Neuronal stem cell (in vitro differentiated cells): ENCODE measurements at regions not wholly inside any gene's neighbourhood (a gene's known extent, or its start where the extent isn't known, plus 50 kb on each side); places are given as distances from the start of the nearest gene placed in this dataset.

ENCODE experiments used
- DNase-seq: peaks from one replicate; pipeline ENCODE4 v3.0.0-alpha.2; 2013; ENCODE audit warnings: low spot score
- H2AFZ ChIP-seq: one replicate; pipeline ENCODE4 v1.6.1; 2013; ENCODE audit warnings: mild to moderate bottlenecking, low read length, inconsistent platforms
- H2AK5ac ChIP-seq: 2 replicates; pipeline ENCODE4 v1.6.1; 2013; ENCODE audit warnings: low read depth, mild to moderate bottlenecking, inconsistent platforms, low read length, moderate library complexity, mixed read lengths
- H2BK120ac ChIP-seq: 2 replicates; pipeline ENCODE4 v1.6.1; 2013; ENCODE audit warnings: low read depth, mild to moderate bottlenecking, inconsistent platforms, low read length, moderate library complexity, mixed read lengths
- H2BK12ac ChIP-seq: one replicate; pipeline ENCODE4 v1.6.1; 2013; ENCODE audit warnings: low read length, inconsistent platforms
- H2BK15ac ChIP-seq: 2 replicates; pipeline ENCODE4 v1.6.1; 2013; ENCODE audit warnings: mild to moderate bottlenecking, low read length, inconsistent platforms, mixed read lengths
- H2BK5ac ChIP-seq: one replicate; pipeline ENCODE4 v1.6.1; 2013; ENCODE audit warnings: inconsistent platforms, mild to moderate bottlenecking, low read length, moderate library complexity
- H3K14ac ChIP-seq: one replicate; pipeline ENCODE4 v1.6.1; 2013; ENCODE audit warnings: low read length, inconsistent platforms
- H3K18ac ChIP-seq: 2 replicates; pipeline ENCODE4 v1.6.1; 2013; ENCODE audit warnings: low read length, inconsistent platforms
- H3K23ac ChIP-seq: 2 replicates; pipeline ENCODE4 v1.6.1; 2013; ENCODE audit warnings: low read depth, mild to moderate bottlenecking, mixed read lengths, low read length, inconsistent platforms; ENCODE audit not compliant: poor library complexity
- H3K27ac ChIP-seq: replicated peaks from 3 replicates; pipeline ENCODE4 v1.5.1; 2013; ENCODE audit warnings: low read length, inconsistent platforms
- H3K27me3 ChIP-seq, 3 experiments: 2 replicates each; pipeline ENCODE4 v1.6.1; 2013; ENCODE audit warnings: low read length in 3 of 3, mild to moderate bottlenecking in 2 of 3, inconsistent platforms in 1 of 3, low read depth in 1 of 3, mixed read lengths in 1 of 3, moderate library complexity in 1 of 3; ENCODE audit not compliant: control insufficient read depth in 3 of 3, insufficient read depth in 3 of 3
- H3K36me3 ChIP-seq, 2 donors: replicated peaks in 1 of 2; 2 replicates each; pipeline ENCODE4 v1.6.1; 2013; ENCODE audit warnings: low read length in 2 of 2; ENCODE audit not compliant: control insufficient read depth in 2 of 2, insufficient read depth in 2 of 2
- H3K4ac ChIP-seq: 2 replicates; pipeline ENCODE4 v1.6.1; 2013; ENCODE audit warnings: inconsistent platforms, mild to moderate bottlenecking, low read length, moderate library complexity
- H3K4me1 ChIP-seq, 2 donors: 1 replicate in 1 of 2; 2 replicates in 1 of 2; pipeline ENCODE4 v1.6.1; 2013; ENCODE audit warnings: low read length in 2 of 2, low read depth in 1 of 2; ENCODE audit not compliant: control insufficient read depth in 2 of 2, insufficient read depth in 1 of 2
- H3K4me2 ChIP-seq: one replicate; pipeline ENCODE4 v1.6.1; 2013; ENCODE audit warnings: mild to moderate bottlenecking, low read length, inconsistent platforms; ENCODE audit not compliant: insufficient read depth, poor library complexity, severe bottlenecking
- H3K4me3 ChIP-seq, 2 donors: 2 replicates each; pipeline ENCODE4 v1.5.1; 2013; ENCODE audit warnings: low read length in 2 of 2, mild to moderate bottlenecking in 2 of 2, inconsistent platforms in 1 of 2, moderate library complexity in 1 of 2
- H3K79me1 ChIP-seq: one replicate; pipeline ENCODE4 v1.6.1; 2013; ENCODE audit warnings: low read depth, mild to moderate bottlenecking, inconsistent platforms, low read length, moderate library complexity
- H3K9ac ChIP-seq: one replicate; pipeline ENCODE4 v1.6.1; 2013; ENCODE audit warnings: mild to moderate bottlenecking, low read depth, low read length, inconsistent platforms; ENCODE audit not compliant: poor library complexity
- H3K9me3 ChIP-seq, 2 donors: replicated peaks in 1 of 2; 2 replicates each; pipeline versions ENCODE3 to v1.6.1; 2013; ENCODE audit warnings: low read length in 2 of 2, mild to moderate bottlenecking in 2 of 2, inconsistent platforms in 1 of 2, low read depth in 1 of 2, mixed read lengths in 1 of 2, moderate library complexity in 1 of 2; ENCODE audit not compliant: control insufficient read depth in 2 of 2, insufficient read depth in 1 of 2
- H4K8ac ChIP-seq: one replicate; pipeline ENCODE4 v1.6.1; 2013; ENCODE audit warnings: low read depth, mild to moderate bottlenecking, inconsistent platforms, low read length, moderate library complexity
- H4K91ac ChIP-seq: one replicate; pipeline ENCODE4 v1.6.1; 2013; ENCODE audit warnings: low read length, low read depth, mild to moderate bottlenecking, inconsistent platforms; ENCODE audit not compliant: poor library complexity
- WGBS, 2 donors: extraction: QIAGEN DNeasy Blood & Tissue Kit; methylation state at CpG; one replicate each; pipeline ENCODE4 v1.1.7; 2013; ENCODE audit warnings: missing lambda C conversion rate in 2 of 2, mixed read lengths in 1 of 2; ENCODE audit not compliant: insufficient read length in 2 of 2, insufficient replicate concordance in 1 of 2; ENCODE audit errors: extremely low coverage in 2 of 2; 5-methylcytosine and 5-hydroxymethylcytosine counted together

- Histone ChIP-seq H3K27me3 (no peaks in the 10 kb centered on the region), H3K9me3 (peaks cover 0 to 2% of the 10 kb centered on the region in 2 donors), H4K8ac (no peak overlapping the region), H2AFZ (no peak overlapping the region), H3K4me2 (no peak overlapping the region), H3K18ac (peak overlapping the region; percentile 49), H3K36me3 (no peaks in the 10 kb centered on the region), H3K4me3 (peak overlapping the region in 1 of 2 donors; percentile 66), H2BK120ac (no peak overlapping the region), H3K79me1 (no peaks in the 10 kb centered on the region), H2BK15ac (no peak overlapping the region), H3K14ac (peak overlapping the region; percentile 76), H2AK5ac (no peak overlapping the region), H4K91ac (no peak overlapping the region), H3K9ac (peak overlapping the region; percentile 61), H3K23ac (no peak overlapping the region), H3K27ac (no peak overlapping the region), H3K4me1 (peaks cover 0 to 2% of the 10 kb centered on the region in 2 donors), H2BK5ac (no peak overlapping the region), H3K4ac (peak overlapping the region; percentile 95), H2BK12ac (peak overlapping the region; percentile 66)
- no peak for DNase-seq
- no CpG with 5 or more reads among the region's 14 CpGs for WGBS, 2 donors
Measured at GRCh38 chr16:66260522-66261254, 105.8 kb upstream of the CDH5 start.

GRCh38 chr16:66258916-66259845 lies 107.3 kb upstream of the CDH5 start:
- no CpG with 5 or more reads among the region's 6 CpGs for whole genome bisulfite sequencing, 2 donors

GRCh38 chr16:66256919-66257318 lies 109.6 kb upstream of the CDH5 start:
- H3K27me3 ChIP-seq = no peaks in the 10 kb centered on the region
- no peak overlapping the region for H4K91ac ChIP-seq
- no peak overlapping the region for H3K23ac ChIP-seq
- H2BK12ac ChIP-seq = no peak overlapping the region
- H3K4ac ChIP-seq = no peak overlapping the region
- no peak overlapping the region for H3K27ac ChIP-seq
- H2BK5ac ChIP-seq = no peak overlapping the region
- H3K18ac ChIP-seq = no peak overlapping the region
- no peak overlapping the region for H4K8ac ChIP-seq
- no peak overlapping the region for H3K4me2 ChIP-seq
- no peak overlapping the region for H2BK15ac ChIP-seq
- no CpG with 5 or more reads among the region's 1 CpG for WGBS, 2 donors
- no peaks in the 10 kb centered on the region for H3K79me1 ChIP-seq
- no peak overlapping the region for H3K9ac ChIP-seq
- no peak for DNase-seq
- no peak overlapping the region for H3K14ac ChIP-seq
- peaks cover 0 to 2% of the 10 kb centered on the region in 2 donors for H3K9me3 ChIP-seq
- H2AK5ac ChIP-seq = no peak overlapping the region
- H2BK120ac ChIP-seq = no peak overlapping the region
- no peak overlapping the region for H3K4me3 ChIP-seq
- no peaks in the 10 kb centered on the region for H3K36me3 ChIP-seq
- no peaks in the 10 kb centered on the region for H3K4me1 ChIP-seq
- H2AFZ ChIP-seq = no peak overlapping the region

More at GRCh38 chr16:66258916-66259845, 107.3 kb upstream of the CDH5 start:
- peak overlapping the region; percentile 21 for H3K18ac ChIP-seq
- no peaks in the 10 kb centered on the region for H3K79me1 ChIP-seq
- H3K36me3 ChIP-seq = no peaks in the 10 kb centered on the region
- H3K23ac ChIP-seq = no peak overlapping the region
- no peak overlapping the region for H3K4me3 ChIP-seq
- no peaks in the 10 kb centered on the region for H3K4me1 ChIP-seq
- DNase-seq = no peak
- H4K8ac ChIP-seq = no peak overlapping the region
- H2AFZ ChIP-seq = no peak overlapping the region
- H3K27me3 ChIP-seq = no peaks in the 10 kb centered on the region
- no peak overlapping the region for H2AK5ac ChIP-seq
- peak overlapping the region; percentile 57 for H2BK120ac ChIP-seq
- H3K4ac ChIP-seq = no peak overlapping the region
- H2BK15ac ChIP-seq = peak overlapping the region; percentile 38
- H3K14ac ChIP-seq = no peak overlapping the region
- no peak overlapping the region for H4K91ac ChIP-seq
- no peak overlapping the region for H3K27ac ChIP-seq
- H2BK5ac ChIP-seq = no peak overlapping the region
- no peak overlapping the region for H2BK12ac ChIP-seq
- no peak overlapping the region for H3K4me2 ChIP-seq
- H3K9me3 ChIP-seq = peaks cover 0 to 2% of the 10 kb centered on the region in 2 donors
- no peak overlapping the region for H3K9ac ChIP-seq

GRCh38 chr16:66255647-66256046 lies 110.8 kb upstream of the CDH5 start:
- Histone ChIP-seq H3K27ac (no peak overlapping the region), H2AFZ (no peak overlapping the region), H2BK120ac (no peak overlapping the region), H3K36me3 (no peaks in the 10 kb centered on the region), H3K4me2 (no peak overlapping the region), H3K4me1 (no peaks in the 10 kb centered on the region), H3K27me3 (no peaks in the 10 kb centered on the region), H3K9ac (no peak overlapping the region), H3K14ac (no peak overlapping the region), H4K8ac (no peak overlapping the region), H4K91ac (no peak overlapping the region), H3K4ac (no peak overlapping the region), H3K79me1 (no peaks in the 10 kb centered on the region), H2AK5ac (no peak overlapping the region), H2BK12ac (no peak overlapping the region), H3K9me3 (peaks cover 0 to 2% of the 10 kb centered on the region in 2 donors), H2BK5ac (no peak overlapping the region), H2BK15ac (no peak overlapping the region), H3K23ac (no peak overlapping the region), H3K18ac (no peak overlapping the region), H3K4me3 (no peak overlapping the region)
- no peak for DNase-seq
- no CpG with 5 or more reads among the region's 4 CpGs for WGBS, 2 donors
